Upper lobe of right lung (tissue), 1 donor: ENCODE measurements at regions not wholly inside any gene's neighbourhood (a gene's known extent, or its start where the extent isn't known, plus 50 kb on each side); places are given as distances from the start of the nearest gene placed in this dataset.

Experiments
- ATAC-seq: fragments of 200-7000 bp; cut with Tn5 transposase; one replicate; pipeline ENCODE4 v1.9.1; 2020; ENCODE audit warnings: mild to moderate bottlenecking, moderate library complexity
- DNase-seq: peaks from one replicate; pipeline ENCODE4 v3.0.0-alpha.2; 2020
- H3K27ac ChIP-seq: fragments of 200-600 bp; one replicate; pipeline ENCODE4 v1.8.0; 2022
- H3K27me3 ChIP-seq: fragments of 200-600 bp; one replicate; pipeline ENCODE4 v1.8.0; 2022; ENCODE audit warnings: mild to moderate bottlenecking
- H3K36me3 ChIP-seq: fragments of 200-600 bp; one replicate; pipeline ENCODE4 v1.8.0; 2022
- H3K4me1 ChIP-seq: fragments of 200-600 bp; one replicate; pipeline ENCODE4 v1.8.0; 2022
- H3K4me3 ChIP-seq: fragments of 200-600 bp; one replicate; pipeline ENCODE4 v1.8.0; 2022; ENCODE audit warnings: mild to moderate bottlenecking
- H3K9me3 ChIP-seq: fragments of 200-600 bp; one replicate; pipeline ENCODE4 v1.8.0; 2022
- CTCF ChIP-seq: fragments of 200-600 bp; IDR thresholded peaks from one replicate; pipeline ENCODE4 v1.8.0; 2022; ENCODE audit warnings: antibody characterized with exemption
- intact Hi-C: fragments of 100-400 bp; cut with DNase I; formaldehyde crosslinking; loops from one replicate; pipeline ENCODE4 v1.11.0; 2022
- donor health status: DM: no; HTN: yes; CAD: no; lungs with severe emphysema.

GRCh38 chr6:153392156-153392555, 261.1 kb upstream of the RGS17 start:
- Histone ChIP-seq H3K27me3 (no peaks in the 10 kb centered on the region), H3K27ac (no peak overlapping the region), H3K36me3 (no peaks in the 10 kb centered on the region), H3K4me3 (no peak overlapping the region), H3K9me3 (no peaks in the 10 kb centered on the region), H3K4me1 (no peaks in the 10 kb centered on the region)
- DNase-seq (no peak), ATAC-seq (no peak)
- no peak for TF ChIP-seq CTCF
- intact Hi-C loops, result no loop called here

DNA sequence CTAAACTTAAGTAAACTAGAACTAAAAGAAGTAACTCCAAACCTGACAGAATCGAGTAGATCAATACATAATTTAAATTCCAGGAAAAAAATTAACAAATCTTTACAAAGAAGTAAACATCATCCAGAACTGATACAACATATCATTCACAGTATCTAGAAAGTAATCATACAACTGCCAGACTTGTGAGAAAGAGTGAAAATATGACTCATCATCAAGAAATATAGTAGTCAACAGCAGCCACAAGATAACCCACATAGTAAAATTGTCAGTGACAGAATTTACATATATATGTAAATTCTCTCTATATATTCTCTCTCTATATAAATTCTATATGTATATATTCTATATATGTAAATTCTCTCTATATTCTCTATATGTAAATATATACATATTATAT, 242.8 kb upstream of the RGS17 start:
- intact Hi-C loops, result no loop called here
- Histone ChIP-seq H3K27ac (no peak overlapping the region), H3K36me3 (no peaks in the 10 kb centered on the region), H3K9me3 (no peaks in the 10 kb centered on the region), H3K27me3 (no peaks in the 10 kb centered on the region), H3K4me3 (no peak overlapping the region), H3K4me1 (no peaks in the 10 kb centered on the region)
- DNase-seq, result no peak
- no peak for ATAC-seq
- no peak for TF ChIP-seq CTCF

DNA sequence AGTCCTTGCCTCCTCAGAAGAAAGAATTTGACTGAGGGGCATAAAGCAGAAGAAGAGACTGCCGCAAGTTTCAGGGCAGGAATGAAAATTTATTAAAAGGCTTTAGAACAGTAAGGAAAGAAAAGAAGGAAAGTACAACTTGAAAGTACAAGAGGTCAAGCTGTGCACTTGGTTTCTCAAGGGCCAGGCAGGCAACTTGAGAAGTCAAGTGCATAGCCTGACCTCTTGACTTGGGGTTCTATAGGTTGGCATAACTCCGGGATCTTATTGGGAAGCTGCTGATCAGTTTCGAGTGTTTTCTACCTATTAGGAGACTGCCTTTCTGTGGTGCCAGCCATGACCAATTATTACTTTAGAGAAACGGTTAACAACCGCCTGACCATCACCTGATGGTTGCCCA, 237.0 kb upstream of the RGS17 start:
- Histone ChIP-seq H3K27me3 (no peaks in the 10 kb centered on the region), H3K9me3 (no peaks in the 10 kb centered on the region), H3K4me1 (no peaks in the 10 kb centered on the region), H3K4me3 (no peak overlapping the region), H3K27ac (no peak overlapping the region), H3K36me3 (no peaks in the 10 kb centered on the region)
- intact Hi-C loops, result no loop called here
- no peak for DNase-seq
- no peak for ATAC-seq
- no peak for TF ChIP-seq CTCF

- no peaks in the 10 kb centered on the region for H3K27me3 ChIP-seq
- no peaks in the 10 kb centered on the region for H3K4me1 ChIP-seq
- DNase-seq (no peak), ATAC-seq (no peak)
- no peaks in the 10 kb centered on the region for H3K9me3 ChIP-seq
- intact Hi-C loops, result no loop called here
- no peaks in the 10 kb centered on the region for H3K36me3 ChIP-seq
- no peak overlapping the region for H3K27ac ChIP-seq
- H3K4me3 ChIP-seq, result no peak overlapping the region
- TF ChIP-seq CTCF, result no peak
Measured at GRCh38 chr6:153367021-153367420, 235.9 kb upstream of the RGS17 start.

- H3K4me1 ChIP-seq, result no peaks in the 10 kb centered on the region
- intact Hi-C loops, result no loop called here
- no peak for TF ChIP-seq CTCF
- H3K36me3 ChIP-seq, result no peaks in the 10 kb centered on the region
- no peak overlapping the region for H3K4me3 ChIP-seq
- ATAC-seq (no peak), DNase-seq (no peak)
- H3K27me3 ChIP-seq, result no peaks in the 10 kb centered on the region
- H3K27ac ChIP-seq, result no peak overlapping the region
- H3K9me3 ChIP-seq, result no peaks in the 10 kb centered on the region
Measured at GRCh38 chr6:153357391-153357790, 226.3 kb upstream of the RGS17 start.

DNA sequence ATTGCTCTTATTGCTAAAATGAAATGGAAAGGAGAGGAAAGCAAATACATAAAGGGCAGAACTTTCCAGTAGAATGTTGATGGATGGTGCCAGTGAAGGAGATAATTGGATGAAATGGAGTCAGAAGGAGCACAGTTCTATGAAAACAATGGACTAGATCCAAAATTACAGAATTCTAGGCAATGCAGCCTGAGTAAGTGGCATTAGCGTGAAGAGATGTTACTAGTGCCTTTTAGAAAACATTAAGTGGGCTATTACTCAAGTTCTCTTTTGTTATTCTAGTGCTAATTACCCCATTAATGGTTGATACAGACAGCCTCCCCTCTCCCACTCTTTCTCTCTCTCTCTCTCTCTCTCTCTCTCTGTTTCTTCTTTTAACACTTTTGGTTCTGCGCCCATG, 209.5 kb upstream of the RGS17 start:
- no peak for TF ChIP-seq CTCF
- intact Hi-C loops, result no loop called here
- H3K4me3 ChIP-seq, result no peak overlapping the region
- H3K9me3 ChIP-seq, result no peaks in the 10 kb centered on the region
- no peaks in the 10 kb centered on the region for H3K4me1 ChIP-seq
- no peaks in the 10 kb centered on the region for H3K36me3 ChIP-seq
- H3K27me3 ChIP-seq, result no peaks in the 10 kb centered on the region
- H3K27ac ChIP-seq, result no peak overlapping the region
- no peak for ATAC-seq
- no peak for DNase-seq
